Activated CD4-positive, alpha-beta T cell treated with anti-CD3 and anti-CD28 coated beads, Interleukin-2, amount 10 ng/mL, durations not matched to agents 7 days and 5 days (primary cell): ENCODE measurements at regions not wholly inside any gene's neighbourhood (a gene's known extent, or its start where the extent isn't known, plus 50 kb on each side); places are given as distances from the start of the nearest gene placed in this dataset.

Experiments used
- CTCF ChIA-PET: fragments of 350-600 bp; sonication (Branson Sonifier 250); formaldehyde crosslinking; loops from one replicate; lab custom pipeline; 2021; ENCODE audit warnings: antibody characterized with exemption; lab: Charles Lee
- POLR2A ChIA-PET: fragments of 350-600 bp; sonication (Branson Sonifier 250); formaldehyde crosslinking; loops from one replicate; lab custom pipeline; 2021; ENCODE audit warnings: antibody characterized with exemption; lab: Charles Lee
- DNase-seq: peaks from one replicate; pipeline ENCODE4 v3.0.0-alpha.2; 2020
- H3K27ac Mint-ChIP-seq: one replicate; pipeline ENCODE4 v1.8.0; 2021; ENCODE audit warnings: mild to moderate bottlenecking, moderate library complexity, mixed read lengths
- H3K27me3 Mint-ChIP-seq: one replicate; pipeline ENCODE4 v1.8.0; 2021; ENCODE audit warnings: mixed read lengths
- H3K36me3 Mint-ChIP-seq: one replicate; pipeline ENCODE4 v1.8.0; 2021; ENCODE audit warnings: low read depth, mixed read lengths
- H3K4me1 Mint-ChIP-seq: one replicate; pipeline ENCODE4 v1.8.0; 2021; ENCODE audit warnings: mixed read lengths
- H3K4me3 Mint-ChIP-seq: one replicate; pipeline ENCODE4 v1.8.0; 2021; ENCODE audit warnings: mild to moderate bottlenecking, moderate library complexity, mixed read lengths
- H3K9me3 Mint-ChIP-seq: one replicate; pipeline ENCODE4 v1.8.0; 2021; ENCODE audit warnings: mixed read lengths

- Mint-ChIP-seq H3K27ac (no peak overlapping the region), H3K4me1 (no peaks in the 10 kb centered on the region), H3K4me3 (no peak overlapping the region), H3K36me3 (no peaks in the 10 kb centered on the region), H3K9me3 (no peaks in the 10 kb centered on the region), H3K27me3 (no peaks in the 10 kb centered on the region)
- ChIA-PET POLR2A (no interaction called here), CTCF (interaction anchor here (0.6 kb wide), 1 partner anchor 16 kb away, joined by 3 read pairs; no protein-coding TSS in a partner anchor)
- DNase-seq = no peak
Observed at GRCh38 chrX:17298564-17298963, 76.4 kb upstream of the NHS start.

GRCh38 chrX:17299206-17299605, 75.8 kb upstream of the NHS start:
- no peak overlapping the region for H3K4me3 Mint-ChIP-seq

GRCh38 chrX:17323397-17323796, 51.6 kb upstream of the NHS start:
- Mint-ChIP-seq H3K4me3 (no peak overlapping the region), H3K36me3 (no peaks in the 10 kb centered on the region), H3K9me3 (no peaks in the 10 kb centered on the region), H3K27me3 (no peaks in the 10 kb centered on the region), H3K4me1 (no peaks in the 10 kb centered on the region), H3K27ac (no peak overlapping the region)
- POLR2A ChIA-PET = no interaction called here
- CTCF ChIA-PET = no interaction called here
- DNase-seq = no peak

More at GRCh38 chrX:17299206-17299605, 75.8 kb upstream of the NHS start:
- Mint-ChIP-seq H3K27ac (no peak overlapping the region), H3K27me3 (no peaks in the 10 kb centered on the region), H3K36me3 (no peaks in the 10 kb centered on the region), H3K9me3 (no peaks in the 10 kb centered on the region), H3K4me1 (no peaks in the 10 kb centered on the region)
- CTCF ChIA-PET = interaction anchor here (1.0 kb wide), 1 partner anchor 36 kb away, joined by 3 read pairs; no protein-coding TSS in a partner anchor
- POLR2A ChIA-PET = no interaction called here
- DNase-seq = no peak
